Liver (tissue), 7 donors: ENCODE measurements at regions not wholly inside any gene's neighbourhood (a gene's known extent, or its start where the extent isn't known, plus 50 kb on each side); places are given as distances from the start of the nearest gene placed in this dataset.

Source experiments
- DNase-seq: peaks from one replicate; pipeline ENCODE4 v3.0.0-alpha.2; 2017; ENCODE audit warnings: low spot score
- H3K27ac ChIP-seq, 2 donors: one replicate each; pipeline ENCODE4 v1.7.0; 2013; ENCODE audit warnings: inconsistent platforms in 2 of 2, low read length in 2 of 2, control low read depth in 1 of 2, low read depth in 1 of 2, mild to moderate bottlenecking in 1 of 2
- H3K27me3 ChIP-seq, 4 donors: one replicate each; pipeline versions ENCODE4 v1.6.1 to v1.7.0; 2013; ENCODE audit warnings: low read length in 3 of 4, inconsistent platforms in 1 of 4, mild to moderate bottlenecking in 1 of 4, moderate library complexity in 1 of 4; ENCODE audit not compliant: control insufficient read depth in 4 of 4, insufficient read depth in 4 of 4
- H3K36me3 ChIP-seq, 4 donors: one replicate each; pipeline versions ENCODE4 v1.6.1 to v1.7.0; 2013; ENCODE audit warnings: low read length in 3 of 4, mild to moderate bottlenecking in 3 of 4, low read depth in 1 of 4, moderate library complexity in 1 of 4; ENCODE audit not compliant: control insufficient read depth in 4 of 4, insufficient read depth in 3 of 4
- H3K4me1 ChIP-seq, 4 donors: one replicate each; pipeline versions ENCODE4 v1.6.1 to v1.7.0; 2013; ENCODE audit warnings: low read length in 3 of 4, mild to moderate bottlenecking in 3 of 4, moderate library complexity in 1 of 4; ENCODE audit not compliant: control insufficient read depth in 4 of 4, insufficient read depth in 4 of 4
- H3K4me3 ChIP-seq, 3 donors: one replicate each; pipeline versions ENCODE4 v1.6.1 to v1.7.0; 2013; ENCODE audit warnings: low read length in 3 of 3, control low read depth in 1 of 3, low read depth in 1 of 3, mild to moderate bottlenecking in 1 of 3
- H3K9ac ChIP-seq, 2 donors: one replicate each; pipeline ENCODE4 v1.7.0; 2013; ENCODE audit warnings: low read length in 2 of 2, mild to moderate bottlenecking in 2 of 2, moderate library complexity in 2 of 2, control low read depth in 1 of 2, low read depth in 1 of 2
- H3K9me3 ChIP-seq, 4 donors: one replicate each; pipeline versions ENCODE4 v1.6.1 to v1.7.0; 2013; ENCODE audit warnings: low read length in 3 of 4; ENCODE audit not compliant: control insufficient read depth in 4 of 4
- EGR1 ChIP-seq, 2 donors: IDR thresholded peaks; 2 replicates each; pipeline ENCODE4 v1.6.1; 2016 to 2018; ENCODE audit warnings: antibody characterized with exemption in 2 of 2, low read depth in 2 of 2
- FOXA1 ChIP-seq: IDR thresholded peaks from 2 replicates; pipeline ENCODE4 v1.6.1; 2016; ENCODE audit warnings: antibody characterized with exemption
- GABPA ChIP-seq, 2 donors: IDR thresholded peaks in 1 of 2; conservative IDR thresholded peaks in 1 of 2; 2 replicates each; pipeline ENCODE4 v1.6.1; 2016; ENCODE audit warnings: antibody characterized with exemption in 2 of 2, mild to moderate bottlenecking in 1 of 2, moderate library complexity in 1 of 2
- HNF4A ChIP-seq, 2 donors: conservative IDR thresholded peaks; 2 replicates each; pipeline ENCODE4 v1.6.1; 2016; ENCODE audit warnings: antibody characterized with exemption in 2 of 2, mild to moderate bottlenecking in 2 of 2
- HNF4G ChIP-seq: IDR thresholded peaks from 2 replicates; pipeline ENCODE4 v1.6.1; 2016; ENCODE audit warnings: antibody characterized with exemption
- JUND ChIP-seq, 2 donors: IDR thresholded peaks; 2 replicates each; pipeline ENCODE4 v1.6.1; 2016; ENCODE audit warnings: antibody characterized with exemption in 2 of 2
- NR2F2 ChIP-seq: IDR thresholded peaks from 2 replicates; pipeline ENCODE4 v1.6.1; 2016; ENCODE audit warnings: antibody characterized with exemption
- RAD21 ChIP-seq, 2 donors: IDR thresholded peaks; 2 replicates each; pipeline ENCODE4 v1.6.1; 2016; ENCODE audit warnings: antibody characterized with exemption in 2 of 2, mild to moderate bottlenecking in 2 of 2
- RXRA ChIP-seq, 2 donors: IDR thresholded peaks; 2 replicates each; pipeline ENCODE4 v1.6.1; 2017 to 2018; ENCODE audit warnings: antibody characterized with exemption in 2 of 2, mild to moderate bottlenecking in 1 of 2
- SP1 ChIP-seq: IDR thresholded peaks from 2 replicates; pipeline ENCODE4 v1.6.1; 2018; ENCODE audit warnings: antibody characterized with exemption, mild to moderate bottlenecking
- TAF1 ChIP-seq: conservative IDR thresholded peaks from 2 replicates; pipeline ENCODE4 v1.6.1; 2016; ENCODE audit warnings: antibody characterized with exemption, mild to moderate bottlenecking
- WGBS: extraction: QIAGEN DNeasy Blood & Tissue Kit; methylation state at CpG from one replicate; pipeline ENCODE4 v1.1.7; 2013; 5-methylcytosine and 5-hydroxymethylcytosine counted together
- TF ChIP-seq, protein P1 (sequence below): IDR thresholded peaks from 2 replicates; pipeline ENCODE4 v1.6.1; 2016; ENCODE audit warnings: antibody characterized with exemption
- TF ChIP-seq, protein P2 (sequence below): IDR thresholded peaks from 2 replicates; pipeline ENCODE4 v1.6.1; 2016; ENCODE audit warnings: antibody characterized with exemption
- TF ChIP-seq, protein P3 (sequence below): IDR thresholded peaks from 2 replicates; pipeline ENCODE4 v1.6.1; 2016; ENCODE audit warnings: antibody characterized with exemption, mild to moderate bottlenecking
- TF ChIP-seq, protein P4 (sequence below): IDR thresholded peaks from 2 replicates; pipeline ENCODE4 v1.6.1; 2016; ENCODE audit warnings: antibody characterized with exemption
- donor health status: healthy.
- donor health status: healthy.
- donor health status: healthy.
- donor health status: healthy.

DNA sequence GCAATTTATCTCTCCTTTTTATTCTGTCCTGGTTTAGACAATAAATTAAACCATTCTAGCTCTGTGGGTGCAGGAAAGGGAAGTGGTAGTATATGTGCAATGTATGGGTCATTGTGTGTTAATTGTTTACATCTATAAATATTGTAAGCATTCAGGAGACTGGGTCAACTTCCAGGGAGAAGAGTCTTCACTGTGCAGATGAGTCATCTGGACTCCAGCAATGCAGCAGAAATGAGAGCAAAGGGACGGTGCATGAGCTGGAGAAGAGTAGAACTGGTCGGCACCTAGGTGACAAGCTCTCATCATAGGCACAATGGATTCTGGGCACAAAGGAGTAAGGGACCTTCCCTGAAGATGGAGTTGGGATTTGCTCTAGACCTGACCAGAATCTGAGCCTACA lies 211.1 kb upstream of the DAAM1 start:
- Histone ChIP-seq H3K27ac (no peak overlapping the region), H3K9ac (no peak overlapping the region), H3K4me1 (no peaks in the 10 kb centered on the region), H3K27me3 (no peaks in the 10 kb centered on the region), H3K4me3 (no peak overlapping the region), H3K9me3 (no peaks in the 10 kb centered on the region), H3K36me3 (no peaks in the 10 kb centered on the region)
- TF ChIP-seq TAF1 (no peak), RAD21 (IDR thresholded peaks at IDR 0.05) (no peak), GABPA (IDR thresholded peaks at IDR 0.05 in 1 of 2, conservative IDR thresholded peaks at IDR 0.05 in 1 of 2) (no peak), RXRA (IDR thresholded peaks at IDR 0.05) (no peak), SP1 (no peak), NR2F2 (no peak), HNF4A (conservative IDR thresholded peaks at IDR 0.05) (no peak), EGR1 (IDR thresholded peaks at IDR 0.05; ENCODE audit: low read depth in 2 of 2) (no peak), FOXA1 (no peak), JUND (IDR thresholded peaks at IDR 0.05) (no peak), HNF4G (no peak)
- TF ChIP-seq, protein P1, sequence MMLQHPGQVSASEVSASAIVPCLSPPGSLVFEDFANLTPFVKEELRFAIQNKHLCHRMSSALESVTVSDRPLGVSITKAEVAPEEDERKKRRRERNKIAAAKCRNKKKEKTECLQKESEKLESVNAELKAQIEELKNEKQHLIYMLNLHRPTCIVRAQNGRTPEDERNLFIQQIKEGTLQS = no peak
- TF ChIP-seq, protein P2, sequence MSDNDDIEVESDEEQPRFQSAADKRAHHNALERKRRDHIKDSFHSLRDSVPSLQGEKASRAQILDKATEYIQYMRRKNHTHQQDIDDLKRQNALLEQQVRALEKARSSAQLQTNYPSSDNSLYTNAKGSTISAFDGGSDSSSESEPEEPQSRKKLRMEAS = no peak
- TF ChIP-seq, protein P3, sequence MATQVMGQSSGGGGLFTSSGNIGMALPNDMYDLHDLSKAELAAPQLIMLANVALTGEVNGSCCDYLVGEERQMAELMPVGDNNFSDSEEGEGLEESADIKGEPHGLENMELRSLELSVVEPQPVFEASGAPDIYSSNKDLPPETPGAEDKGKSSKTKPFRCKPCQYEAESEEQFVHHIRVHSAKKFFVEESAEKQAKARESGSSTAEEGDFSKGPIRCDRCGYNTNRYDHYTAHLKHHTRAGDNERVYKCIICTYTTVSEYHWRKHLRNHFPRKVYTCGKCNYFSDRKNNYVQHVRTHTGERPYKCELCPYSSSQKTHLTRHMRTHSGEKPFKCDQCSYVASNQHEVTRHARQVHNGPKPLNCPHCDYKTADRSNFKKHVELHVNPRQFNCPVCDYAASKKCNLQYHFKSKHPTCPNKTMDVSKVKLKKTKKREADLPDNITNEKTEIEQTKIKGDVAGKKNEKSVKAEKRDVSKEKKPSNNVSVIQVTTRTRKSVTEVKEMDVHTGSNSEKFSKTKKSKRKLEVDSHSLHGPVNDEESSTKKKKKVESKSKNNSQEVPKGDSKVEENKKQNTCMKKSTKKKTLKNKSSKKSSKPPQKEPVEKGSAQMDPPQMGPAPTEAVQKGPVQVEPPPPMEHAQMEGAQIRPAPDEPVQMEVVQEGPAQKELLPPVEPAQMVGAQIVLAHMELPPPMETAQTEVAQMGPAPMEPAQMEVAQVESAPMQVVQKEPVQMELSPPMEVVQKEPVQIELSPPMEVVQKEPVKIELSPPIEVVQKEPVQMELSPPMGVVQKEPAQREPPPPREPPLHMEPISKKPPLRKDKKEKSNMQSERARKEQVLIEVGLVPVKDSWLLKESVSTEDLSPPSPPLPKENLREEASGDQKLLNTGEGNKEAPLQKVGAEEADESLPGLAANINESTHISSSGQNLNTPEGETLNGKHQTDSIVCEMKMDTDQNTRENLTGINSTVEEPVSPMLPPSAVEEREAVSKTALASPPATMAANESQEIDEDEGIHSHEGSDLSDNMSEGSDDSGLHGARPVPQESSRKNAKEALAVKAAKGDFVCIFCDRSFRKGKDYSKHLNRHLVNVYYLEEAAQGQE = no peak
- DNase-seq = no peak
- 81% methylated on average over 2 of the region's 2 CpGs for WGBS

DNA sequence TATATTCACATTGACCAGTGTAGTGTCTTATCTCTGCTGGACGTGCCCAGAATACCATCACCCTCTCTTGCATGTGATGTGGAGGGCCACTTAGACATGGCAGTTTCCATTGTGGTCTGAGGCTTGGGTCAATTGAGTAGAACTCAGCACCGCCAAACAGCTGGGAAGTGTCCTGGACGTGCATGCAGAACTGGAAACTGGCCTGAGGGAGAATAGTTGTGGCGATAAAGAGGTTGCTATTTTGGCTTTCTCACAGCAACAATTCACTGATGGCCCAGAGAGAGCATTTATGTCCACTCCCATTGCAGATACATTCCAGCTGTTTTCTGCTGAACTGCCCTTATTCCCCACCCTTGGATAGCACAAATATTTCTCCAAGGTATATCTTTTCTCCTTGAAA lies 210.1 kb upstream of the DAAM1 start:
- no peaks in the 10 kb centered on the region for H3K27me3 ChIP-seq
- H3K4me1 ChIP-seq = no peaks in the 10 kb centered on the region
- no peak for DNase-seq
- no peaks in the 10 kb centered on the region for H3K9me3 ChIP-seq
- H3K9ac ChIP-seq = no peak overlapping the region
- H3K27ac ChIP-seq = no peak overlapping the region
- WGBS = 72% methylated on average over 4 of the region's 4 CpGs
- H3K4me3 ChIP-seq = no peak overlapping the region
- TF ChIP-seq, protein P4, sequence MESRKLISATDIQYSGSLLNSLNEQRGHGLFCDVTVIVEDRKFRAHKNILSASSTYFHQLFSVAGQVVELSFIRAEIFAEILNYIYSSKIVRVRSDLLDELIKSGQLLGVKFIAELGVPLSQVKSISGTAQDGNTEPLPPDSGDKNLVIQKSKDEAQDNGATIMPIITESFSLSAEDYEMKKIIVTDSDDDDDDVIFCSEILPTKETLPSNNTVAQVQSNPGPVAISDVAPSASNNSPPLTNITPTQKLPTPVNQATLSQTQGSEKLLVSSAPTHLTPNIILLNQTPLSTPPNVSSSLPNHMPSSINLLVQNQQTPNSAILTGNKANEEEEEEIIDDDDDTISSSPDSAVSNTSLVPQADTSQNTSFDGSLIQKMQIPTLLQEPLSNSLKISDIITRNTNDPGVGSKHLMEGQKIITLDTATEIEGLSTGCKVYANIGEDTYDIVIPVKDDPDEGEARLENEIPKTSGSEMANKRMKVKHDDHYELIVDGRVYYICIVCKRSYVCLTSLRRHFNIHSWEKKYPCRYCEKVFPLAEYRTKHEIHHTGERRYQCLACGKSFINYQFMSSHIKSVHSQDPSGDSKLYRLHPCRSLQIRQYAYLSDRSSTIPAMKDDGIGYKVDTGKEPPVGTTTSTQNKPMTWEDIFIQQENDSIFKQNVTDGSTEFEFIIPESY = no peak
- TF ChIP-seq, protein P2 = no peak
- peak; percentile 12 for TF ChIP-seq NR2F2
- no peaks in the 10 kb centered on the region for H3K36me3 ChIP-seq
